ENCODE measurements at regions not wholly inside any gene's neighbourhood (a gene's known extent, or its start where the extent isn't known, plus 50 kb on each side); places are given as distances from the start of the nearest gene placed in this dataset.
"Not testable (repeated sequence)": the region's sequence is repeated elsewhere in the genome, so short reads cannot be mapped to it uniquely, and the experiment has no call there.

DNA sequence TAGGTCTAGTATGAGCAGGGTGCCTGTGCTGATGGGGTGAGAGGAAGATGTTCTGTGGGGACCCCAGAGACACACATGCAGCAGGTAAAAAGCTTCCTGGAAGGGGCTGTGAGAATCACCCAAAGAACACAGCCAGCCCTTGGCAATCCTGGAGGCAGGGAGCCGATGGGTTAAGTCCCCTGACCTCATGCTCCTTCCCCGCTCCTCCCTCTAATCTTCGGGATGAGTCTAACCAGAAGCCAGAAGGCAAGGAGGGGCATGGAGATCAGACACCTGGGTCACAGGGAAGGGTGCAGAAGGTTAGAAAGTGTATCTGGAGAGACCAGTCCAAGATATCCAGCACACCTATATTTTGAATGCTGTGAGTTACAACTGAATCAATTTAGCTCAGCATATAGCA lies 274.1 kb upstream of the PAPPA start:
- no peaks in the 10 kb centered on the region for H3K9me3 ChIP-seq (ENCODE audit: control insufficient read depth, insufficient read depth, low read length)
- no peaks in the 10 kb centered on the region for H3K4me1 ChIP-seq (ENCODE audit: control insufficient read depth, insufficient read depth, low read length)
- H3K36me3 ChIP-seq (ENCODE audit: control insufficient read depth, insufficient read depth, low read length), result no peaks in the 10 kb centered on the region
- H3K27me3 ChIP-seq (ENCODE audit: control insufficient read depth, insufficient read depth, low read length), result no peaks in the 10 kb centered on the region
- H3K4me3 ChIP-seq (ENCODE audit: low read depth, low read length), result no peak overlapping the region
- no peak overlapping the region for H3K9ac ChIP-seq (ENCODE audit: low read depth, low read length)
- no peak overlapping the region for H3K27ac ChIP-seq (ENCODE audit: low read depth, low read length)

DNA sequence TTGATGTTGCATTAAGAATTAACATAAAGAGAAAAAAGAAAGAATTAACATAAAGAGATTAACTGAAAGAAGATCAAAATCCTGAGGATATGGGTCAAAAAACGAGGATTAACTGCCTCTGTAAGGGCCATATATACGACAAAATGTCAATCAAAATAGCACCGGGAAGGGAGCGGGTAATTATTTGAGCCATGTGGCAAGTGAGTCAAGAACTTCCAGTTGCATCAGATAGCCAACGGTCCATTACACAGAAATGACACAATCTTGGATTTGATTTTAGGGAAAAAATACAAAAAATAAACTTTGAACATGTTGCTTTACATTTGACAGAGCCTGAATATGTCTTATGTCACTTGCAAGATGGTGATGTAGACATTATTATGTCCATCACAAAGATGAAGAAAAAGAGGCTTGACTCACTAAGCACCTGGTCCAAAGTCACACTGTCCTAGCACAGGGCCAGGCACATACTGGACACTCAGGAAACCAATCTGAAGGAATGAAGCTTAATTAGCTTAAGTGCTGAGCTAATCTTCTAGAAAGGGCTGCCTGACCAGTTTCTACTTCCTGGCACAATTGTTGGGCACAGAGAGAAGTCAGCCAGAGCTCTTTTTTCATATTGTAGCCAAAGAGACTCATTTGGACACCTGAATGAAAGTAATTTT lies 273.2 kb upstream of the PAPPA start:
- no peak overlapping the region for H3K9ac ChIP-seq (ENCODE audit: low read depth, low read length)
- no peak overlapping the region for H3K4me3 ChIP-seq (ENCODE audit: low read depth, low read length)
- no peak overlapping the region for H3K27ac ChIP-seq (ENCODE audit: low read depth, low read length)
- H3K36me3 ChIP-seq (ENCODE audit: control insufficient read depth, insufficient read depth, low read length), result no peaks in the 10 kb centered on the region
- no peaks in the 10 kb centered on the region for H3K27me3 ChIP-seq (ENCODE audit: control insufficient read depth, insufficient read depth, low read length)
- no peaks in the 10 kb centered on the region for H3K9me3 ChIP-seq (ENCODE audit: control insufficient read depth, insufficient read depth, low read length)
- no peaks in the 10 kb centered on the region for H3K4me1 ChIP-seq (ENCODE audit: control insufficient read depth, insufficient read depth, low read length)

DNA sequence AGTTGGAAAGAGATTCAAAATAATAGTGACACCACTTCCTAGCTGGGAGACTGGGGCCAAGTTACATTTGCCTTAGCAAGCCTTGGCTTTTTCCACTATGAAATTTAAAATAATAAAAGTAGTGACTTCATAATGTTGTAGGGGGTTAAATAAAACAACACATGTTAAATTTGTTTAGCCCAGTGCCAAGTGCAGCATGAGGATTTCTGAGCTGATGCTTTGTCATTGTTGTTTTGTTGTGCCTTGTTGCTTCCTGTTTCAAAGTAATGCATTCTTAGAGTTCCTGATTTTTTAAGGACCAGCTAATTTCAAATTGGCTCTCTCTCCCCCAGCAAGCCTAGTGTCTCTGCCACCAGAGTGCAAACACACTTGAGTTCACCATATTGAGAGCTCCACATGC lies 270.7 kb upstream of the PAPPA start:
- Histone ChIP-seq H3K9ac (ENCODE audit: low read depth, low read length) (no peak overlapping the region), H3K4me3 (ENCODE audit: low read depth, low read length) (no peak overlapping the region), H3K27ac (ENCODE audit: low read depth, low read length) (no peak overlapping the region), H3K36me3 (ENCODE audit: control insufficient read depth, insufficient read depth, low read length) (no peaks in the 10 kb centered on the region), H3K9me3 (ENCODE audit: control insufficient read depth, insufficient read depth, low read length) (no peaks in the 10 kb centered on the region), H3K4me1 (ENCODE audit: control insufficient read depth, insufficient read depth, low read length) (peaks cover 5% of the 10 kb centered on the region; the same call in 1 of the 2 replicates), H3K27me3 (ENCODE audit: control insufficient read depth, insufficient read depth, low read length) (no peaks in the 10 kb centered on the region)

DNA sequence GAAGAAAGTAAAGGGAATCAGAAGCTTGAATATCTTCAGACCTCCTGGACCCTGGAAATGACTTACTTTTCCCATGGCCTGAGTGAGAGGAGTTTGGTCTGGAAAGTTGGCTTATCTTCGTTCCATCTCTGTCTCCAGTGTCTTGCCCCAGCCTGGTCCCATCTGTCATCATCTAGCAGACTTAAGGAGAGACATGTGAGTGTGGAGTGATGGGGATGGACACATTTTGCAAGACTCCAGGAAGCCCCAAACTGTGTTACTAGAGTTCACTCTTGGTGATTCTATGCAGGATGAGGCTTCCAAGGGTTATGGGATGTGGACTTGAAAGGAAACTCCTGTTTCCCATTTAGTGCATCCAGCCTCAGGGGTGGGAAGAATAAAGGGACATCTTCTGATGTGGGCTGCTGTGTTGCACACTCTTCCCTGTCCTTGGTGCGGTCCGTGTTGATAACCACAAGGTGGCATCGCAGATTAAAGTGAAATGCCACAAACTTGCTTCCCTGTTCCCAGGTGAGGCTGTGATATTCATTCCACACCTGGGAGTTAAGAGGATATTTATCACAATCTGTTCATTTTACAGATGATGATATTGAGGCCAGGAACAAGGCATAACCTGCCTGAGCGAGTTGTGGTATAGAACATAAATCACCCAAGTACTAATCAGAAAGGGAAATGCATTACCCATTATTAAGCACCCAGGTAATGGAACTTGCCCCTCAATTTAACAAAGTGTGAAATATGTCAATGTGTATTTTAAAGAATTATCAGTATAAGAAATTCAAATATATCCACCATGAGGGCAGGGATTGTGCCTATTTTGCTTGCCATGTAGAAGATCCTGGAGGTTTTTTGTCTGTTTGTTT lies 269.9 kb upstream of the PAPPA start:
- Histone ChIP-seq H3K27ac (ENCODE audit: low read depth, low read length) (no peak overlapping the region), H3K4me3 (ENCODE audit: low read depth, low read length) (no peak overlapping the region), H3K4me1 (ENCODE audit: control insufficient read depth, insufficient read depth, low read length) (peaks cover 5% of the 10 kb centered on the region; the same call in 1 of the 2 replicates), H3K9me3 (ENCODE audit: control insufficient read depth, insufficient read depth, low read length) (no peaks in the 10 kb centered on the region), H3K36me3 (ENCODE audit: control insufficient read depth, insufficient read depth, low read length) (no peaks in the 10 kb centered on the region), H3K27me3 (ENCODE audit: control insufficient read depth, insufficient read depth, low read length) (no peaks in the 10 kb centered on the region), H3K9ac (ENCODE audit: low read depth, low read length) (no peak overlapping the region)

DNA sequence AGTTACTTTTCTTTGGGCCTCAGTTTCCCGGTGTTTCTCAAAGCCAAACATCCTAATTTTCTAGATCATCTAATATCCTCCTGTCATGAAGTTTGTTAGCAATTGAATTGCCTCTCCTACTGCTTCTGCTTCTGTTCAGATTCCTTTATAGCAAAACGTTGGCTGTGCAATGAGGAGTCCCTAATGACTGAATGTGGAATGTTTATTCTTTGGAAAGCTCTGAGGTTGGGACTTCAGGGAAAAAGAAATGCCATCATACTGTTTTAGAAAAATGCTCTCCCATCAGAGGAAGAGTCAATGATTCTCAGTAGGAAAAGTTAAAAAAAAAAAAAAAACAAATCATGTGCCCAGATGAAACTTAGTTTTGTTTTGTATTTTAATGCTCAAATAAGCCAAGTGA lies 268.7 kb upstream of the PAPPA start:
- Histone ChIP-seq H3K36me3 (ENCODE audit: control insufficient read depth, insufficient read depth, low read length) (no peaks in the 10 kb centered on the region), H3K4me1 (ENCODE audit: control insufficient read depth, insufficient read depth, low read length) (peaks cover 5% of the 10 kb centered on the region; the same call in 1 of the 2 replicates), H3K27me3 (ENCODE audit: control insufficient read depth, insufficient read depth, low read length) (no peaks in the 10 kb centered on the region)

DNA sequence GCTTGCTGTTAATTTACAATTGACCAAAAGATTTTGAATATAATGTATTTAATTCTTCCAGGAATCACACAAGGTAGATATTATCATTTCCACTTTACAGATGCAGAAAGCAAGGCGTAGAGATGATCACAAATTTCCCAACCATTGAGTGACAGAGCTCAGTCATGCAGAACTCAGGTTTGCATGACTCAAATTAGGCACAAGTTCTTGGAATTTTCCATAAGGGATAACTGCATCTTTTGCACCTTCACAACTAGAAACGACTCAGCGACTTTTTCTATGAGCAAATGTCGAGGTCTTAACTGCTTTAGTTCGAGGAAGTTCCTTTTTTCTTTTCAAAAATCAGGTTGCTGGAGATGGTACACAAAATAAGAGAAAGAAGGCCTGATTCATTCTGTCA lies 265.5 kb upstream of the PAPPA start:
- Histone ChIP-seq H3K4me3 (ENCODE audit: low read depth, low read length) (no peak overlapping the region), H3K27ac (ENCODE audit: low read depth, low read length) (no peak overlapping the region), H3K4me1 (ENCODE audit: control insufficient read depth, insufficient read depth, low read length) (peaks cover 5% of the 10 kb centered on the region; the same call in 1 of the 2 replicates), H3K36me3 (ENCODE audit: control insufficient read depth, insufficient read depth, low read length) (no peaks in the 10 kb centered on the region), H3K9ac (ENCODE audit: low read depth, low read length) (no peak overlapping the region), H3K27me3 (ENCODE audit: control insufficient read depth, insufficient read depth, low read length) (no peaks in the 10 kb centered on the region), H3K9me3 (ENCODE audit: control insufficient read depth, insufficient read depth, low read length) (no peaks in the 10 kb centered on the region)

More for the DNA sequence above, 268.7 kb upstream of the PAPPA start:
- Histone ChIP-seq H3K4me3 (ENCODE audit: low read depth, low read length) (no peak overlapping the region), H3K9me3 (ENCODE audit: control insufficient read depth, insufficient read depth, low read length) (no peaks in the 10 kb centered on the region), H3K9ac (ENCODE audit: low read depth, low read length) (no peak overlapping the region), H3K27ac (ENCODE audit: low read depth, low read length) (no peak overlapping the region)

DNA sequence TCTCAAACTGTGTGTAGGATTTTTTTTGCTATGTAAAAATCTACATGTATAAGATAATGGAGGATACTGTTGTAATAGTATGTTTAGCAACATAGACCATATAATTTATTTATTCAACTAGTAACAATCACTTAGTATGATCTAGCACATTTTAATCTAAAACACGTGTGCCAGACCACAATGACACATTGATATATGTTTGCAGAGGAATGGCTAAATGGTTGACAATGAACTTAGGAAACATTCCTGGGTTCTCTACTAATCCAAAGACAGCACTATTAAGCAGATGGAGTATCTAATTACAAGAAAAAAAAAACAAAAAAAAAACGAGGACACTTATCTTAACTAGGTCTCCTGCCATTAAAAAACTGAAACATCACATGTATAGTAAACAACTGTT lies 261.7 kb upstream of the PAPPA start:
- Histone ChIP-seq H3K27me3 (ENCODE audit: control insufficient read depth, insufficient read depth, low read length) (no peaks in the 10 kb centered on the region), H3K9me3 (ENCODE audit: control insufficient read depth, insufficient read depth, low read length) (no peaks in the 10 kb centered on the region), H3K4me1 (ENCODE audit: control insufficient read depth, insufficient read depth, low read length) (peaks cover 3% of the 10 kb centered on the region; the same call in 1 of the 2 replicates), H3K4me3 (ENCODE audit: low read depth, low read length) (no peak overlapping the region), H3K36me3 (ENCODE audit: control insufficient read depth, insufficient read depth, low read length) (no peaks in the 10 kb centered on the region), H3K27ac (ENCODE audit: low read depth, low read length) (no peak overlapping the region), H3K9ac (ENCODE audit: low read depth, low read length) (no peak overlapping the region)

DNA sequence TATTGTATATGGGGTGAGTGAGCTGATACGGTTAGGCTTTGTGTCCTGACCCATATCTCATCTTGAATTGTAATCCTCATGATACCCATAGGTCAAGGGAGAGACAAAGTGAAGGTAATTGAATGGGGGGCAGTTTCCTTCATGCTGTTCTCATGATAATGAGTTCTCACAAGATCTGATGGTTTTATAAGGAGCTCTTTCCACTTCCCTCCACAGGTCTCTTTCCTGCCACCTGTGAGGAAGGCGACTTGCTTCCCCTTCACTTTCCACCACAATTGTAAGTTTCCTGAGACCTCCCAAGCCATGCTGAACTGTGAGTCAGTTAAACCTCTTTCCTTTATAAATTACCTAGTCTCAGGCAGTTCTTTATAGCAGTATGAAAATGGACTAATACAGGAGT lies 255.1 kb upstream of the PAPPA start:
- H3K4me1 ChIP-seq (ENCODE audit: control insufficient read depth, insufficient read depth, low read length); H3K9ac ChIP-seq (ENCODE audit: low read depth, low read length); H3K27me3 ChIP-seq (ENCODE audit: control insufficient read depth, insufficient read depth, low read length); H3K9me3 ChIP-seq (ENCODE audit: control insufficient read depth, insufficient read depth, low read length); H3K4me3 ChIP-seq (ENCODE audit: low read depth, low read length); H3K27ac ChIP-seq (ENCODE audit: low read depth, low read length); H3K36me3 ChIP-seq (ENCODE audit: control insufficient read depth, insufficient read depth, low read length): not testable (repeated sequence)

DNA sequence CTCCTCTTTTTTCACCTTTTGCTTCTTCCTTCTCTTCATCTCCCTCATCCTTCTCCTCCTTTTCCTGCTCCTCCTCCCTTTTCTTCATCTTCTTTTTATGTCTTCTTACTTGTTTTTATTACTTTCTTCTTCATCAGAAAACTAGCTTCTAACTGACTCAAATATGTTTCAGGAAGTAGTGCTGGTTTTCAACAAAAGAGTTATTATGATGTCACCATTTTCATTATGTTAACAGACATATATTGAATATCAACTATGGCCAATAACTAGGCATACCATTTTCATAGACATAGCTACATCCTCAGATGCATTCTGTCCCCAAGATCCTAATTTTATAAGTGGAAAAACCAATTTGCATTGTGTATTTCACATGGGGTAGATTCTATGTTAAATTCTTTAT lies 252.9 kb upstream of the PAPPA start:
- Histone ChIP-seq H3K36me3 (ENCODE audit: control insufficient read depth, insufficient read depth, low read length) (no peaks in the 10 kb centered on the region), H3K27ac (ENCODE audit: low read depth, low read length) (no peak overlapping the region), H3K9ac (ENCODE audit: low read depth, low read length) (no peak overlapping the region), H3K4me3 (ENCODE audit: low read depth, low read length) (no peak overlapping the region), H3K4me1 (ENCODE audit: control insufficient read depth, insufficient read depth, low read length) (no peaks in the 10 kb centered on the region), H3K9me3 (ENCODE audit: control insufficient read depth, insufficient read depth, low read length) (no peaks in the 10 kb centered on the region), H3K27me3 (ENCODE audit: control insufficient read depth, insufficient read depth, low read length) (no peaks in the 10 kb centered on the region)

DNA sequence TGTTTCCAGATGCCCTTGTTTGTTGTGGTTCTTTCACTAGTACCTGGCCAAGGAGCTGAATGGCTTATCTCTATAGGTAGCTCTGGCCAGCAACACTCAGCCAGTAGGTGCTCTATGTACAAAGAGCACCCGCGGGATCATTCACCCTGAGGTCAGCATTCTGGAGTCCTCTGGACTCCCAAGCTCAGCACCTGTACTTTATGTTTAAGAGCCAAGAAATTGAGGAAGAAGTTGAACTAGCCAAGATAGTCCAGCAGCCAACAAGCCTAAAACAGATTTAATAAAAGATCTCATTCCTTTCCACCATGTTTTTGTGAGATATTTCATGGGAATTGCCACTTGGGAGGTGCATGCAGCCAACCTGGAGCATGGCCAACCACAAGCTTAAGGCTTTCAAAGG lies 242.6 kb upstream of the PAPPA start:
- Histone ChIP-seq H3K27me3 (ENCODE audit: control insufficient read depth, insufficient read depth, low read length) (no peaks in the 10 kb centered on the region), H3K36me3 (ENCODE audit: control insufficient read depth, insufficient read depth, low read length) (no peaks in the 10 kb centered on the region), H3K9me3 (ENCODE audit: control insufficient read depth, insufficient read depth, low read length) (no peaks in the 10 kb centered on the region), H3K27ac (ENCODE audit: low read depth, low read length) (no peak overlapping the region), H3K4me3 (ENCODE audit: low read depth, low read length) (no peak overlapping the region), H3K4me1 (ENCODE audit: control insufficient read depth, insufficient read depth, low read length) (0 out of 2 replicates have a peak, but pooled peaks cover 6% of the 10 kb centered on the region), H3K9ac (ENCODE audit: low read depth, low read length) (no peak overlapping the region)

DNA sequence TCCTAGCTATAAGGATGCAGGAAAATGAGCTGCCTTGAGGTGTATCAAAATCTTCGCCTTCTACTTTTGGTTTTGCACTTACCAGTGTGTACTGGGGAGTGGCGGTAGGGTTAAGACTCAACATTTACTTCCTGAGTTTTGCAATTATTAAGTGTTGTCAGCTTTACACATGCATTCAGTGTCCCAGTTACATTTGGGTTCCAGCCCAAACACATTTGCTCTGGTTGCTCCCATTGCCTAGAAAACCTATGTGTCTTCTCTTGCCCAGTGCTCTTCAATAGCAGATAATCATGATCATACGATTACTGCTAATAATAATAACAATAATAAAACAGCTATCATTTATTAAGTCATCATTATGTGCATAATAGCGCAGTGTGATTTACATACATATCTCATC lies 241.5 kb upstream of the PAPPA start:
- no peak overlapping the region for H3K4me3 ChIP-seq (ENCODE audit: low read depth, low read length)
- H3K27me3 ChIP-seq (ENCODE audit: control insufficient read depth, insufficient read depth, low read length), result no peaks in the 10 kb centered on the region
- no peak overlapping the region for H3K27ac ChIP-seq (ENCODE audit: low read depth, low read length)
- no peaks in the 10 kb centered on the region for H3K9me3 ChIP-seq (ENCODE audit: control insufficient read depth, insufficient read depth, low read length)
- no peaks in the 10 kb centered on the region for H3K36me3 ChIP-seq (ENCODE audit: control insufficient read depth, insufficient read depth, low read length)
- H3K9ac ChIP-seq (ENCODE audit: low read depth, low read length), result no peak overlapping the region
- H3K4me1 ChIP-seq (ENCODE audit: control insufficient read depth, insufficient read depth, low read length), result 0 out of 2 replicates have a peak, but pooled peaks cover 6% of the 10 kb centered on the region

Measured in HUES48 (cell line).